GM12878 (cell line): ENCODE measurements at regions not wholly inside any gene's neighbourhood (a gene's known extent, or its start where the extent isn't known, plus 50 kb on each side); places are given as distances from the start of the nearest gene placed in this dataset.
A peak's percentile ranks its signal among the peaks of the same experiment; 100 is the strongest.

ENCODE experiments used
- ATAC-seq: fragments of 200-7000 bp; cut with Tn5 transposase; 3 replicates; pipeline ENCODE4 v1.9.1; 2020; ENCODE audit warnings: mild to moderate bottlenecking, moderate library complexity
- BruUV-seq: library from RNA; stranded (reverse); fragments of 400-500 nt; replicated peaks from 2 replicates; lab custom pipeline; 2021; lab: Mats Ljungman, UMichigan
- CTCF ChIA-PET: fragments of 300-600 bp; sonication (Branson Sonifier 250); formaldehyde crosslinking; extraction: SDS; loops from one replicate; lab custom pipeline; 2021; ENCODE audit warnings: inconsistent platforms; lab: Yijun Ruan, JAX
- POLR2A ChIA-PET: fragments of 350-600 bp; formaldehyde crosslinking; extraction: SDS; loops from one replicate; lab custom pipeline; 2021; ENCODE audit warnings: inconsistent platforms; lab: Charles Lee
- RAD21 ChIA-PET: fragments of 300-600 bp; sonication (Branson Sonifier 250); formaldehyde crosslinking; loops from one replicate; lab custom pipeline; 2023; ENCODE audit warnings: antibody characterized with exemption; ENCODE audit not compliant: unreplicated experiment; lab: Charles Lee
- SMC1A ChIA-PET: fragments of 300-600 bp; sonication (Branson Sonifier 250); formaldehyde crosslinking; loops from one replicate; lab custom pipeline; 2023; ENCODE audit not compliant: unreplicated experiment, uncharacterized antibody; lab: Charles Lee
- DNase-seq: peaks from one replicate; pipeline ENCODE4 v3.0.0-alpha.2; 2011; ENCODE audit warnings: low read depth, low spot score
- FAIRE-seq: peaks from 3 replicates; lab custom pipeline; 2011; peaks lifted over from hg19 to GRCh38; lab: Jason Lieb, UNC
- H2AFZ ChIP-seq: 2 replicates; pipeline ENCODE4 v1.6.0; 2011; ENCODE audit warnings: low read depth, low read length, control low read depth; ENCODE audit not compliant: control insufficient read depth
- H3K27ac ChIP-seq: 2 replicates; pipeline ENCODE4 v1.5.1; 2011; ENCODE audit warnings: control low read depth; ENCODE audit not compliant: control insufficient read depth, insufficient read depth
- H3K27me3 ChIP-seq, 2 experiments: replicated peaks in 1 of 2; 2 replicates each; pipeline versions ENCODE4 v1.6.0 to v1.6.1; 2011; ENCODE audit warnings: low read length in 1 of 2; ENCODE audit not compliant: control insufficient read depth in 2 of 2, insufficient read depth in 2 of 2
- H3K36me3 ChIP-seq, 2 experiments: 2 replicates each; pipeline ENCODE4 v1.5.1; 2011; ENCODE audit warnings: low read length in 1 of 2; ENCODE audit not compliant: control insufficient read depth in 2 of 2, insufficient read depth in 2 of 2
- H3K4me1 ChIP-seq: 2 replicates; pipeline ENCODE4 v1.6.1; 2011; ENCODE audit warnings: mild to moderate bottlenecking, low read length, moderate library complexity, mixed read lengths; ENCODE audit not compliant: control insufficient read depth, insufficient read depth
- H3K4me2 ChIP-seq: 2 replicates; pipeline ENCODE4 v1.6.0; 2011; ENCODE audit warnings: control low read depth; ENCODE audit not compliant: control insufficient read depth, insufficient read depth
- H3K4me3 ChIP-seq: fragments of 200-600 bp; sonication (generic); 2 replicates; pipeline ENCODE4 v1.5.1; 2016
- H3K79me2 ChIP-seq: 2 replicates; pipeline ENCODE4 v1.6.0; 2011; ENCODE audit warnings: low read length; ENCODE audit not compliant: control insufficient read depth, insufficient read depth
- H3K9ac ChIP-seq: 2 replicates; pipeline ENCODE4 v1.8.0; 2011; ENCODE audit warnings: low read length, control low read depth, mixed read lengths; ENCODE audit not compliant: control insufficient read depth, insufficient read depth
- H3K9me3 ChIP-seq: replicated peaks from 3 replicates; pipeline ENCODE4 v1.5.1; 2011; ENCODE audit warnings: mild to moderate bottlenecking, low read length; ENCODE audit not compliant: control insufficient read depth, insufficient read depth
- H4K20me1 ChIP-seq: 2 replicates; pipeline ENCODE4 v1.6.0; 2011; ENCODE audit not compliant: control insufficient read depth, insufficient read depth
- BCL3 ChIP-seq: IDR thresholded peaks from 2 replicates; pipeline ENCODE4 v1.6.1; 2011; ENCODE audit warnings: borderline replicate concordance, low read depth, mild to moderate bottlenecking, moderate library complexity, low read length; ENCODE audit not compliant: insufficient read depth, poor library complexity, severe bottlenecking
- CHD2 ChIP-seq: IDR thresholded peaks from 2 replicates; pipeline ENCODE4 v1.6.1; 2011; ENCODE audit warnings: low read depth, low read length, improper control_type of control experiment, borderline replicate concordance
- CTCF ChIP-seq, 3 experiments: IDR thresholded peaks in 2 of 3; conservative IDR thresholded peaks in 1 of 3; 2 replicates each; pipeline ENCODE4 v1.5.1; 2011; ENCODE audit warnings: low read depth in 3 of 3, low read length in 3 of 3, mild to moderate bottlenecking in 3 of 3, control low read depth in 2 of 3, moderate library complexity in 2 of 3, inconsistent platforms in 1 of 3, mixed read lengths in 1 of 3; ENCODE audit not compliant: control insufficient read depth in 2 of 3, insufficient read depth in 1 of 3; ENCODE audit errors: extremely low read depth in 1 of 3
- CUX1 ChIP-seq: IDR thresholded peaks from 2 replicates; pipeline ENCODE4 v1.6.1; 2012; ENCODE audit warnings: improper control_type of control experiment, low read depth, low read length; ENCODE audit not compliant: insufficient replicate concordance
- FOXM1 ChIP-seq: IDR thresholded peaks from 2 replicates; pipeline ENCODE4 v1.6.1; 2012; ENCODE audit warnings: low read depth, mild to moderate bottlenecking, inconsistent platforms, low read length, moderate library complexity
- GABPA ChIP-seq: IDR thresholded peaks from 2 replicates; pipeline ENCODE4 v1.6.1; 2014; ENCODE audit warnings: antibody characterized with exemption, low read depth, mild to moderate bottlenecking, inconsistent platforms
- HCFC1 ChIP-seq: fragments of 150-350 bp; IDR thresholded peaks from 2 replicates; pipeline ENCODE4 v1.6.1; 2014; ENCODE audit warnings: low read length
- IKZF1 ChIP-seq: fragments of 450-650 bp; conservative IDR thresholded peaks from 2 replicates; pipeline ENCODE4 v1.6.1; 2017; ENCODE audit warnings: antibody characterized with exemption, mild to moderate bottlenecking
- NFYB ChIP-seq: IDR thresholded peaks from 2 replicates; pipeline ENCODE4 v1.6.1; 2011; ENCODE audit warnings: low read depth, mild to moderate bottlenecking, low read length, improper control_type of control experiment, moderate library complexity; ENCODE audit not compliant: insufficient read depth
- NRF1 ChIP-seq: conservative IDR thresholded peaks from 2 replicates; pipeline ENCODE4 v1.6.1; 2011; ENCODE audit warnings: mild to moderate bottlenecking, low read depth, low read length, improper control_type of control experiment
- POLR2AphosphoS5 ChIP-seq: IDR thresholded peaks from 2 replicates; pipeline ENCODE4 v1.6.1; 2011; ENCODE audit warnings: mild to moderate bottlenecking, low read length, inconsistent platforms
- SIX5 ChIP-seq: IDR thresholded peaks from 2 replicates; pipeline ENCODE4 v1.6.1; 2011; ENCODE audit warnings: mild to moderate bottlenecking, low read depth, low read length, moderate library complexity; ENCODE audit not compliant: severe bottlenecking
- SMC3 ChIP-seq: IDR thresholded peaks from 2 replicates; pipeline ENCODE4 v1.6.1; 2011; ENCODE audit warnings: low read length, improper control_type of control experiment, borderline replicate concordance
- YY1 ChIP-seq: IDR thresholded peaks from 2 replicates; pipeline ENCODE4 v1.6.1; 2011; ENCODE audit warnings: low read depth, mild to moderate bottlenecking, low read length
- WGBS: methylation state at CpG from one replicate; pipeline ENCODE4 v1.1.6; 2016; ENCODE audit warnings: low lambda C conversion rate; ENCODE audit not compliant: insufficient replicate concordance, insufficient coverage; ENCODE audit errors: missing lambda C conversion rate; 5-methylcytosine and 5-hydroxymethylcytosine counted together
- in situ Hi-C: fragments of 300-500 bp; cut with MboI; formaldehyde crosslinking; loops from 9 replicates; pipeline ENCODE4 v1.14.3; 2018; ENCODE audit warnings: mixed read lengths
- intact Hi-C: fragments of 100-400 bp; cut with micrococcal nuclease; formaldehyde crosslinking; loops from one replicate; pipeline ENCODE4 v1.14.2; 2022; ENCODE audit not compliant: unreplicated experiment

GRCh38 chr1:25148673-25149300 is 83.5 kb downstream of the SYF2 start:
- Histone ChIP-seq H3K36me3 (no peaks in the 10 kb centered on the region), H3K4me3 (no peak overlapping the region), H3K4me2 (no peak overlapping the region), H3K9me3 (peaks cover 1% of the 10 kb centered on the region; the same call in 2 of the 3 replicates), H3K9ac (no peak overlapping the region), H3K27me3 (peaks cover 2 to 12% of the 10 kb centered on the region in 2 experiments), H2AFZ (no peak overlapping the region), H3K4me1 (peaks cover 12% of the 10 kb centered on the region), H3K27ac (no peak overlapping the region), H4K20me1 (no peaks in the 10 kb centered on the region), H3K79me2 (no peaks in the 10 kb centered on the region)
- in situ Hi-C loops = no loop called here
- ChIA-PET RAD21 (interaction anchor here (0.6 to 2.5 kb wide), 6 partner anchors 17 to 299 kb away, joined by 3 to 8 read pairs (median 3); no protein-coding TSS in a partner anchor), POLR2A (interaction anchor here (1.1 kb wide), 1 partner anchor 9 kb away, joined by 3 read pairs; no protein-coding TSS in a partner anchor), SMC1A (interaction anchor here (0.8 to 3.3 kb wide), 12 partner anchors 10 to 301 kb away, joined by 3 to 14 read pairs (median 5); no protein-coding TSS in a partner anchor), CTCF (interaction anchor here (0.6 to 5.5 kb wide), 31 partner anchors 8 to 562 kb away, joined by 3 to 37 read pairs (median 5); no protein-coding TSS in a partner anchor)
- DNase-seq = no peak
- FAIRE-seq = peak; percentile 91
- peak; percentile 78 for ATAC-seq
- WGBS = 5% methylated on average over 2 of the region's 2 CpGs
- no TSS peak for BruUV-seq
- intact Hi-C loops = loop anchor here (5.0 kb wide), 1 partner anchor 116 kb away; no protein-coding TSS in a partner anchor
- TF ChIP-seq NFYB (no peak), SMC3 (peak; percentile 62), YY1 (0 out of 2 replicates have a peak, but pooled peaks have one; percentile 39), IKZF1 (peak; percentile 24; the same call in 1 of the 2 replicates), CHD2 (no peak), CUX1 (no peak), BCL3 (no peak), NRF1 (no peak), HCFC1 (no peak), FOXM1 (0 out of 2 replicates have a peak, but pooled peaks have one; percentile 22), GABPA (no peak), SIX5 (no peak), CTCF (IDR thresholded peaks at IDR 0.05 in 2 of 3, conservative IDR thresholded peaks at IDR 0.05 in 1 of 3; ENCODE audit: control insufficient read depth in 2 of 3, extremely low read depth in 1 of 3, insufficient read depth in 1 of 3, low read depth in 3 of 3, low read length in 3 of 3) (peak; percentile 61 to 81 (median 67)), POLR2AphosphoS5 (no peak)
